K562 (cell line): ENCODE measurements at regions not wholly inside any gene's neighbourhood (a gene's known extent, or its start where the extent isn't known, plus 50 kb on each side); places are given as distances from the start of the nearest gene placed in this dataset.

Source experiments
- ATAC-seq: fragments of 200-7000 bp; cut with Tn5 transposase; 3 replicates; pipeline ENCODE4 v1.9.1; 2020; ENCODE audit warnings: moderate library complexity
- BruUV-seq: library from RNA; stranded (reverse); fragments of 400-500 nt; replicated peaks from 2 replicates; lab custom pipeline; 2021; lab: Mats Ljungman, UMichigan
- CTCF ChIA-PET: fragments of 300-600 bp; formaldehyde crosslinking; extraction: SDS; loops from one replicate; lab custom pipeline; 2021; ENCODE audit warnings: low intra/inter-chr PET ratio; lab: Yijun Ruan, JAX
- POLR2A ChIA-PET: fragments of 300-600, 350-650 bp; sonication (Branson Sonifier 250); formaldehyde crosslinking; extraction: SDS; loops from one replicate; lab custom pipeline; 2021; ENCODE audit warnings: antibody characterized with exemption, inconsistent platforms; lab: Yijun Ruan, JAX
- DNase-seq, 4 experiments: peaks; one replicate each; pipeline versions ENCODE4 v3.0.0 to v3.0.0-alpha.2; 2011 to 2018; ENCODE audit warnings: low spot score in 3 of 4, mixed read lengths in 3 of 4; ENCODE audit errors: extremely low read depth in 1 of 4
- FAIRE-seq: peaks from 2 replicates; lab custom pipeline; 2011; peaks lifted over from hg19 to GRCh38; lab: Jason Lieb, UNC
- H2AFZ ChIP-seq: 2 replicates; pipeline ENCODE4 v1.6.0; 2011; ENCODE audit warnings: low read depth, low read length, control low read depth, inconsistent platforms
- H3K27ac ChIP-seq: fragments of 200-600 bp; 3 replicates; pipeline ENCODE4 v1.8.0; 2011; ENCODE audit warnings: low read depth, mild to moderate bottlenecking, control low read depth, inconsistent platforms, low read length, moderate library complexity, mixed read lengths; ENCODE audit errors: extremely low read depth
- H3K27me3 ChIP-seq, 2 experiments: fragments of 300-600 bp in 1 of 2; 2 replicates in 1 of 2; 3 replicates in 1 of 2; pipeline versions ENCODE4 v1.6.0 to v1.8.0; 2011; ENCODE audit warnings: inconsistent platforms in 2 of 2, low read length in 2 of 2, mild to moderate bottlenecking in 1 of 2, mixed read lengths in 1 of 2, moderate library complexity in 1 of 2; ENCODE audit not compliant: control insufficient read depth in 2 of 2, insufficient read depth in 2 of 2
- H3K36me3 ChIP-seq: fragments of 300-600 bp; 3 replicates; pipeline ENCODE4 v1.8.0; 2011; ENCODE audit warnings: mild to moderate bottlenecking, low read length, inconsistent platforms; ENCODE audit not compliant: control insufficient read depth, insufficient read depth
- H3K4me1 ChIP-seq, 2 experiments: fragments of 200-600 bp in 1 of 2; replicated peaks in 1 of 2; 2 replicates in 1 of 2; 3 replicates in 1 of 2; pipeline versions ENCODE4 v1.5.1 to v1.8.0; 2011; ENCODE audit warnings: inconsistent platforms in 2 of 2, low read length in 2 of 2, mild to moderate bottlenecking in 1 of 2, mixed read lengths in 1 of 2, moderate library complexity in 1 of 2; ENCODE audit not compliant: control insufficient read depth in 2 of 2, insufficient read depth in 2 of 2
- H3K4me2 ChIP-seq: 2 replicates; pipeline ENCODE4 v1.6.1; 2011; ENCODE audit warnings: low read length, control low read depth, inconsistent platforms, mixed read lengths; ENCODE audit not compliant: insufficient read depth
- H3K4me3 ChIP-seq: fragments of 200-600 bp; sonication (generic), shearing (Covaris generic); 2 replicates; pipeline ENCODE4 v1.5.1; 2016; ENCODE audit warnings: control low read depth, inconsistent platforms
- H3K79me2 ChIP-seq: fragments of 200-600 bp; 3 replicates; pipeline ENCODE4 v1.8.0; 2011; ENCODE audit warnings: low read length, inconsistent platforms; ENCODE audit not compliant: control insufficient read depth, insufficient read depth
- H3K9ac ChIP-seq, 2 experiments: 2 replicates each; pipeline versions ENCODE4 v1.6.0 to v1.6.1; 2011; ENCODE audit warnings: low read depth in 2 of 2, low read length in 2 of 2, control low read depth in 1 of 2, inconsistent platforms in 1 of 2, mild to moderate bottlenecking in 1 of 2, mixed read lengths in 1 of 2; ENCODE audit not compliant: insufficient read depth in 1 of 2
- H3K9me1 ChIP-seq: one replicate; pipeline ENCODE4 v1.6.0; 2011; ENCODE audit warnings: inconsistent platforms, mild to moderate bottlenecking, low read length, moderate library complexity; ENCODE audit not compliant: control insufficient read depth, insufficient read depth
- H3K9me3 ChIP-seq: replicated peaks from 2 replicates; pipeline ENCODE4 v1.5.1; 2011; ENCODE audit warnings: low read depth, low read length, inconsistent platforms; ENCODE audit not compliant: control insufficient read depth, insufficient read depth
- H4K20me1 ChIP-seq: replicated peaks from 2 replicates; pipeline ENCODE4 v1.6.1; 2011; ENCODE audit warnings: low read length, inconsistent platforms, mixed read lengths; ENCODE audit not compliant: control insufficient read depth, insufficient read depth
- BCL6 ChIP-seq: fragments of 250-450 bp; sonication (Bioruptor Pico); IDR thresholded peaks from 2 replicates; pipeline ENCODE4 v1.4.0; 2020
- CC2D1A ChIP-seq: fragments of 450-650 bp; IDR thresholded peaks from 2 replicates; pipeline ENCODE4 v1.6.1; 2017; ENCODE audit warnings: mild to moderate bottlenecking
- CSDE1 ChIP-seq, 2 experiments: fragments of 450-650 bp; IDR thresholded peaks; 2 replicates each; pipeline ENCODE4 v1.6.1; 2016; ENCODE audit warnings: mild to moderate bottlenecking in 1 of 2
- CTCF ChIP-seq, 3 experiments: IDR thresholded peaks in 2 of 3; conservative IDR thresholded peaks in 1 of 3; 2 replicates each; pipeline ENCODE4 v1.5.1; 2011 to 2012; ENCODE audit warnings: low read length in 3 of 3, mild to moderate bottlenecking in 3 of 3, control low read depth in 2 of 3, improper control_type of control experiment in 1 of 3, inconsistent platforms in 1 of 3, low read depth in 1 of 3, mixed read lengths in 1 of 3, moderate library complexity in 1 of 3; ENCODE audit not compliant: insufficient read depth in 2 of 3
- ELF1 ChIP-seq: fragments of 200-800 bp; sonication (Bioruptor generic); IDR thresholded peaks from 2 replicates; pipeline ENCODE4 v1.6.1; 2016; ENCODE audit warnings: missing genetic modification characterization, missing compliant biosample characterization
- ELK3 ChIP-seq: fragments of 450-650 bp; formaldehyde crosslinking; IDR thresholded peaks from 2 replicates; pipeline ENCODE4 v1.4.0; 2020; ENCODE audit warnings: mild to moderate bottlenecking
- FOXM1 ChIP-seq, 2 experiments: fragments of 450-650 bp in 1 of 2; sonication (generic) in 1 of 2; formaldehyde crosslinking in 1 of 2; IDR thresholded peaks; 2 replicates each; pipeline versions ENCODE4 v1.6.1 to v1.9.0; 2017 to 2022; ENCODE audit warnings: low read depth in 2 of 2, mild to moderate bottlenecking in 2 of 2, missing genetic modification reagents in 1 of 2, moderate library complexity in 1 of 2
- MIER1 ChIP-seq: fragments of 450-650 bp; IDR thresholded peaks from 2 replicates; pipeline ENCODE4 v1.6.1; 2016; ENCODE audit warnings: antibody characterized with exemption, mild to moderate bottlenecking, low read depth
- POLR2H ChIP-seq: IDR thresholded peaks from 2 replicates; pipeline ENCODE4 v1.6.1; 2016; ENCODE audit warnings: missing genetic modification characterization, low read depth, mild to moderate bottlenecking, control low read depth, missing compliant biosample characterization, moderate library complexity
- RFX1 ChIP-seq: fragments of 450-650 bp; IDR thresholded peaks from 2 replicates; pipeline ENCODE4 v1.6.1; 2016; ENCODE audit warnings: mild to moderate bottlenecking, moderate library complexity
- TCF3 ChIP-seq: sonication (generic); formaldehyde crosslinking; IDR thresholded peaks from 2 replicates; pipeline ENCODE4 v1.4.0; 2020; ENCODE audit warnings: mild to moderate bottlenecking, missing genetic modification reagents
- VEZF1 ChIP-seq: fragments of 200-800 bp; sonication (Bioruptor generic); IDR thresholded peaks from 2 replicates; pipeline ENCODE4 v1.6.1; 2017; ENCODE audit warnings: missing genetic modification characterization, missing compliant biosample characterization
- WGBS: fragments of 100-300 bp; shearing (Covaris generic); methylation state at CpG from one replicate; pipeline ENCODE4 v1.1.6; 2016; ENCODE audit warnings: low coverage, mixed read lengths; ENCODE audit not compliant: insufficient coverage; ENCODE audit errors: missing lambda C conversion rate; 5-methylcytosine and 5-hydroxymethylcytosine counted together
- in situ Hi-C: fragments of 300-500 bp; cut with MboI; formaldehyde crosslinking; loops from 4 replicates; pipeline ENCODE4 v1.15.0; 2018; ENCODE audit warnings: inconsistent platforms, mixed read lengths
- intact Hi-C: fragments of 100-400 bp; cut with micrococcal nuclease; formaldehyde crosslinking; loops from 2 replicates; pipeline ENCODE4 v1.14.2; 2022

- TF ChIP-seq CSDE1 (IDR thresholded peaks at IDR 0.05) (no peak), RFX1 (no peak)
Measured at GRCh38 chr3:7881946-7882345, 619.7 kb upstream of the LMCD1 start (continued).

- Histone ChIP-seq H3K9me3 (no peaks in the 10 kb centered on the region; the same call in 1 of the 2 replicates), H4K20me1 (no peaks in the 10 kb centered on the region), H3K27me3 (no peaks in the 10 kb centered on the region), H3K4me2 (no peak overlapping the region), H3K27ac (no peak overlapping the region), H3K4me3 (no peak overlapping the region), H3K9ac (no peak overlapping the region), H3K36me3 (no peaks in the 10 kb centered on the region), H3K9me1 (no peaks in the 10 kb centered on the region), H3K79me2 (no peaks in the 10 kb centered on the region), H2AFZ (no peak overlapping the region), H3K4me1 (no peaks in the 10 kb centered on the region)
- in situ Hi-C loops = no loop called here
- no peak for ATAC-seq
- intact Hi-C loops = no loop called here
- BruUV-seq = no TSS peak
- 0% methylated on average over 5 of the region's 5 CpGs for WGBS
- no peak for FAIRE-seq
- DNase-seq = no peak
- ChIA-PET POLR2A (interaction anchor here (0.7 kb wide), 1 partner anchor 128 kb away, joined by 3 read pairs; no protein-coding TSS in a partner anchor), CTCF (no interaction called here)
- no peak for TF ChIP-seq MIER1
- TF ChIP-seq POLR2H (tag) = no peak
- no peak for TF ChIP-seq TCF3 (CRISPR knock-in tag)
- no peak for TF ChIP-seq CTCF (IDR thresholded peaks at IDR 0.05 in 2 of 3, conservative IDR thresholded peaks at IDR 0.05 in 1 of 3; ENCODE audit: insufficient read depth in 2 of 3, low read depth in 1 of 3, low read length in 3 of 3)
- TF ChIP-seq ELK3 = no peak
- no peak for TF ChIP-seq ELF1 (tag)
- TF ChIP-seq VEZF1 (CRISPR knock-in tag) = no peak
- no peak for TF ChIP-seq CC2D1A
- no peak for TF ChIP-seq FOXM1 (IDR thresholded peaks at IDR 0.05; ENCODE audit: low read depth)
- TF ChIP-seq FOXM1 (CRISPR knock-in tag; IDR thresholded peaks at IDR 0.05; ENCODE audit: low read depth) = no peak
- TF ChIP-seq BCL6 (CRISPR knock-in tag) = no peak
Measured at GRCh38 chr3:7897655-7898054, 604.0 kb upstream of the LMCD1 start.
